NCI-H1105 treated with DMSO at 0.1 percent for 48 hours (cell line): ENCODE measurements at regions not wholly inside any gene's neighbourhood (a gene's known extent, or its start where the extent isn't known, plus 50 kb on each side); places are given as distances from the start of the nearest gene placed in this dataset.

Source experiments
- DNase-seq: peaks from one replicate; lab custom pipeline; 2025; lab: John Stamatoyannopoulos, UW

DNA sequence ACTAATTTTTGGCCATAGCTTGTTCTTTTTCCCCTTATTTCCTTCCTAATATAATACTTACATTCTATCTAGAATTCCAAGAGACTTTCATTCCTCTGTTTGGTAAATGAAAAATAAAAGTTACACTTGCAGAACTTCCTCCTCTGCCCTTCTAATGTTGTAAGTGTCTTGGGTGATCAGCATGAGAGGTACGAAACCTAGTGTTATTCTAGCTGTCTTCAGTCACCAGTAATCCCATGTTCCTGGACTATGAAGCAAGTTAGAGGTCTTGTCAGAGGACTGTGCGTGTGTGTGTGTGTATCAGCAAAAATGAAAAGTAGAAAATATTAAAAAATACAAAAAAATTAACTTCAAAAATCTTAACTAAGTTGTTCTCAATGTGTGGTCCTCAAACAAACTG lies 307.0 kb downstream of the SPRY2 start:
- DNase-seq, result no peak

- no peak for DNase-seq
These were observed 307.6 kb downstream of the SPRY2 start for GRCh38 chr13:80033286-80033685.

DNA sequence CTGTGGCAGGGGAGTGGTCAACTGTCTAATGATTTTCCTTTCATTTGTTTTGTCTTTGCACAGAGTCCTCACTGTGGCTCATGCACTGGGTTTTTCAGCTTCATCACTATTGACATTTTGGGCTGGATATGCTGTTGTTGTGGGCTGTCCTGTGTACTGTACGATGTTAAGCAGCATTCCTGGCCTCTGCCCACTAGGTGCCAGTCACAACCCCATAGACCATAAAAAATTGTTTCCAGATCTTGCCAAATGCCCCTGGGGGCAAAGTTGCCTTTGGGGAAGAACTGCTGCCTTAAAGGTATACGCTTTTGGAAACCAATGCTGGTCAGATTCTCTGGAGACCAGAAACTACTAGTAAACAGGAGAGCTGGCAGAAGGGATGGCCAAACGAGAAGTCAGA lies 310.4 kb downstream of the SPRY2 start:
- no peak for DNase-seq

GRCh38 chr13:80029170-80029569 lies 311.8 kb downstream of the SPRY2 start:
- peak; percentile 4 for DNase-seq

DNA sequence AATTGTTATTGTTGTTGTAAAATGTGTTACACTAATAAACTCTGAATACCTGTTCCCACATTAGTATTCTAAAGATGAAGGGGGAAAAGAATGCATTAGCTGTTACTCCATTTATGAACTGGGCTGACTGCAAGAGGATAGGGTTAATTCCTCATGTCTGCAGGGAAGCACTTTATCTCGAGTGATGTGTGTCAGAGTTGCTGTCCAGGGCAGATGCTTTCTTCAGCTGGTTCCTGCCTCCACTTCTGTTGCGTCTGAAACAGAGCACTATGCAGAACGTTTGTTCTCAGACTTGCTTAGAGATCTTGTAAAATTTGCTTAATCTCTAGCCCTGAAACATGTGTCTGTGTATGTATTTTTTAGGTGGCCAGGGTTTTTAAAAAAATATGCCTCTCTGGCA lies 318.8 kb downstream of the SPRY2 start:
- DNase-seq, result no peak

GRCh38 chr13:80012251-80012650 lies 328.7 kb downstream of the SPRY2 start:
- DNase-seq, result no peak

- no peak for DNase-seq
These were observed 329.3 kb downstream of the SPRY2 start for GRCh38 chr13:80011448-80012212.

- no peak for DNase-seq
These were observed 330.1 kb downstream of the SPRY2 start for GRCh38 chr13:80010846-80011245.

GRCh38 chr13:80010286-80010831 lies 330.6 kb downstream of the SPRY2 start:
- DNase-seq, result no peak

GRCh38 chr13:80009760-80010159 lies 331.2 kb downstream of the SPRY2 start:
- DNase-seq, result no peak

- no peak for DNase-seq
These were observed 334.0 kb downstream of the SPRY2 start for GRCh38 chr13:80006940-80007339.

GRCh38 chr13:80001510-80001842 lies 339.4 kb downstream of the SPRY2 start:
- no peak for DNase-seq

DNA sequence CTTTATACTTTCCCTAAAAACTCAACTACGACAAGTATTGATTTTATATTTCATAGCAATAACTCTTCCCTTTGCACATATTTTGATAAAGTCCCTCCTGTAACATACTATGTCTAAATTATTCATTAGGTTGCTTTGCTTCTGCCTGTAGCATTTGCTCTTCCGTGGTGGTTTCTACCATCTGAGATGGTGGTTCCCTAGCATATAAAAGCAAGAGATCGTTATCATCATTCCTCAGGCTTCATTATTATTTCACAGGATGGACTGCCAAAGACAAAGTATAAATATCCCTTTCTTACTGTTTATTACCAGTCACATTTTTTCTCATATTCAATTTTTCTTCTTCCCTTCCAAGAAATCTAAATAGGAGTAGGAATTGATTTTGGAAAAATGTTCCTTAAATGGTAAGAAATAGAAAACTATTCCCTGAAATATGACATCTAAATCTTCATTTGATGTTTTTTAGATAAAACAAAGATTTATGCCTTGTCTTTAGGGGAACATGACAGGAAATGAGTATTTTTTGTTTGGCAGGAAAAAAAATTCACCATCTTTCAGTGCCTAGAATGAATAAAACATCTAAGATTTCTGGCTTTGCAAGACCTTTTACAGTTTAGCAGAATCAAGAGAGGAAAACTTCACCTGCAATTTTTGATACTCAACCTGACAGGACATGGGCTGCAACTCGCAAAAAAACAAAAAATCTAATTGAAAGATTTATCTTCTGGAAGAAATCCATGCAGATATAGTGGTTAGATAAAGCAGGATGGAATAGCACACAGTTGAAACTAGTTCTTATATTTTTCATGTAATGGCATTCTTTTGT lies 340.0 kb downstream of the SPRY2 start:
- no peak for DNase-seq

DNA sequence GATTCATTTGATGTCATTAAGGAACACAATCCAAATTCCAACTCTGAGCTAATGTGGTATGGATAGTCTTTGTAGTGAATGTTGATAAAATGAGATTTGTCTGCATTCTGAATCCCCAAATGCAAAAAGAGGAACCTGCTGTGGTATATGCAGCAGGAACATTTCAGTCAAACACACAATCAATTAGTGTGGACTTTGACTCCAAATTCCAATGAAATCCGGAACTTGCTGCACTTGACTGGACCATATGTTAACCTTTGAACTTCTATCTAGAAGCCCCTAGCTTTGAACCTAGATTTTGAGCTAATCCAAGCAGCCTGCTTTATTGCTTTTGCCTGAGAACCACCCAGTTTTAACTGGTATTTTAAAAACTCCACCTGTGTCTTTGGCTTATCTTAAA lies 341.3 kb downstream of the SPRY2 start:
- DNase-seq, result no peak

DNA sequence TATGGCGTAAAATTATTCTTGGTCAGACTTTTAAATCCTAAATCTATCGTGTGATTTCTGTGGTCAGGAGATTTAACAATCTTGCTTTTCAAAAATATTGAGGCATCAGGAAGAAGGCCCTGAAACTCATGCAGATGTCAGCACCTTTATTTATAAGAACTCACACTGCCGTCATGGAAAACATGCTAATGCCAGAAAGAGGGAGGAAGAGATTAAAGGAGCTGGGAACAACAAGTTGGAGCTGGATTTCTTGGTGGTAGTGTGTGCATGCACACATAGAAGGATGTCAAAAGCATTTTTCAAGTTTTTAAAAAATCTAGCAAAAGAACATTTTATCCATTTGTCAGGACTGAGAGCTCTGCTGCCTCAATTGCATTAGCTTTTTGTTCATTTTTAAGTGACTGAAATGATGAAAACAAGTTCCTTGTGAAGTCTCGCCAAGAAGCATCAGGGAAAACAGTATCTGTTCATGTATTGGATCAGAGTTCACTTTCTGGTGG lies 342.5 kb downstream of the SPRY2 start:
- no peak for DNase-seq

DNA sequence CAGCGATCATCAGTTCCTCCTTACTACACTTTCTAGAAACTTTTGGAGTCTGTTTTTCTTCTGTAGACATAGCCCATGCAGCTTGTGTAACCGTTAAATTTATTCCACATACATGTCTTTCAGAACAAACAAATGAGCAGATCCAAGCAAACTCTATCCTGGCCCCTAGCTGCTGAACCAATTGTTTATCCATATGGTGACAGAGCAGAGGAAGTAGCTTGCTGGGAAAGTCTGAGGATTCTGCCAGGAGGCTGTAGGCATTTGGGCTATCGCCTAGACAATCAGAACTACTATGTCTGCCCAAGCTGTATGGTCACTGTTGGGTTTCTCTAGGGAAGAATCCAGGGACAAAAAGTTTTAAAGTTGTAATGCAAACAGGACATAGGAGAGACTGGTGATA lies 343.7 kb downstream of the SPRY2 start:
- DNase-seq, result no peak

DNA sequence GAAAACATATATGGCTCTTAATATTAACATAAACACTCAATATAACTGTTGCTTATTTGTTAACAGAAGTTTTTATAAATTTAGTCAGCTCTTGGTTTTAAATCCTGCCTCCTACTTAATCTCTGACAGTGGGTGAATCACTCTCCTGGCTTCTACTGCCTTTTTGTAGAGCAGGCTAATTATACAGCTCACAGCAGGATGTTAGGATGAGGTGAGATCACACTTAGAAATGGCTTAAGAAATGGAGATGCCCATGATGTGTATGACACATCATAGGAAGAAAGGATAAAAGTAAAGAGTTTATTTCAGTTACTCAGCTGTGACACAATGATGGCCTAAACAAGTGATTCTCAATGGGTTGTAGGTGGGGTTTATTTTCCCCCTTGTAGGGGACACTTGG lies 345.6 kb downstream of the SPRY2 start:
- DNase-seq, result no peak

DNA sequence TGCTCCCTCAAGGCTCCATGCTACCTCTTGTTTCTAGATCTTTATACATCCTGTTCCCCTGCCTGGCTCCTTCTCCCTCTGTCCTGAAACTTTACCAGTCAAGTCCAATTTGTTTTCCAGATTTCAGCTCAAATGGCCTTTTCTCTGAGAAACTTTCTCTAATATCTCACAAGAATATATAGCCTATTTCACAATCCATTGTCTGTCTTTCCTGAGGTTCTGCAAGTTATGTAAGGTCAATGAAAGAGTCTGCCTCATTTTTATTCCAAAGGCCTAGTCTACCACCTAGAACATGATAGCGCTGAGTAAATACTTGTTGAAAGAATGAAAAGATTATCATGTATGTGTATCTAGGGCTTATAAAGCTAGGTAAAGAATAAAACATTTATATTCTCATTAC lies 348.8 kb downstream of the SPRY2 start:
- DNase-seq, result no peak

DNA sequence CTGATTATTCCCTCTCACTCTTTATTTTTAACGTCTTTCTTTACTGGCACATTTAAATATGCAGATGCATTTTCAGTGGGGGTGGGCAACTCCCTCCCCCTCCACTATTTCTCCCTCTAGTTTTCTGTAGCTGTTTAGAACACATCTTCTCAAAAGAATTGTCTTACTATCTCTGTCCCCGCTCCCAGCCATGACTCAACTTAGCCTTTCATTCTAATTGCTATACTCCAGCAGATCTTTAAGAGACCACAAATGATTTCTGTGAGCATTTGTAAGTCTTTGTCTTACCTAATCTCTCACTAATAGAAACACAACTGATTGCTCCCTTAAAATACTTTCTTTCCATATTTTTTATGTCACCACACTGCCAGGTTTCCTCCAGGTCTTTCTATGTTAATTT lies 350.9 kb downstream of the SPRY2 start:
- no peak for DNase-seq

GRCh38 chr13:79989217-79989661 lies 351.7 kb downstream of the SPRY2 start:
- no peak for DNase-seq

GRCh38 chr13:79988573-79988972 lies 352.4 kb downstream of the SPRY2 start:
- no peak for DNase-seq

- no peak for DNase-seq
These were observed 353.2 kb downstream of the SPRY2 start for GRCh38 chr13:79987761-79988160.

GRCh38 chr13:79987323-79987722 lies 353.6 kb downstream of the SPRY2 start:
- no peak for DNase-seq
